ENCODE measurements at regions not wholly inside any gene's neighbourhood (a gene's known extent, or its start where the extent isn't known, plus 50 kb on each side); places are given as distances from the start of the nearest gene placed in this dataset.
"Not testable (repeated sequence)": the region's sequence is repeated elsewhere in the genome, so short reads cannot be mapped to it uniquely, and the experiment has no call there.

GRCh38 chr7:67338545-67338944 is 341.9 kb downstream of the TYW1 start:
- not testable (repeated sequence) for H3K9ac ChIP-seq (ENCODE audit: low read length)

GRCh38 chr7:67341153-67341768 is 344.6 kb downstream of the TYW1 start:
- Histone ChIP-seq H3K4me2 (ENCODE audit: low read length) (no peak overlapping the region), H3K4me1 (ENCODE audit: low read length) (no peaks in the 10 kb centered on the region), H3K9ac (ENCODE audit: low read length) (no peak overlapping the region), H3K9me3 (ENCODE audit: insufficient read depth, low read length) (no peaks in the 10 kb centered on the region), H3K79me2 (ENCODE audit: low read length) (no peaks in the 10 kb centered on the region), H3K27ac (ENCODE audit: low read length) (no peak overlapping the region), H2AFZ (ENCODE audit: low read depth, low read length) (no peak overlapping the region), H3K4me3 (ENCODE audit: low read length) (no peak overlapping the region), H3K36me3 (replicated peaks; ENCODE audit: low read depth, low read length) (no peaks in the 10 kb centered on the region), H3K27me3 (ENCODE audit: low read depth, low read length) (no peaks in the 10 kb centered on the region), H4K20me1 (ENCODE audit: insufficient read depth, low read length) (no peaks in the 10 kb centered on the region)
- TF ChIP-seq EZH2phosphoT487 (IDR thresholded peaks at IDR 0.05; ENCODE audit: low read depth) (no peak), CTCF (IDR thresholded peaks at IDR 0.05; ENCODE audit: low read depth, low read length) (no peak)

More at GRCh38 chr7:67338545-67338944, 341.9 kb downstream of the TYW1 start:
- not testable (repeated sequence) for H4K20me1 ChIP-seq (ENCODE audit: insufficient read depth, low read length); H3K4me1 ChIP-seq (ENCODE audit: low read length); H3K9me3 ChIP-seq (ENCODE audit: insufficient read depth, low read length); H3K4me2 ChIP-seq (ENCODE audit: low read length); H3K4me3 ChIP-seq (ENCODE audit: low read length); H3K36me3 ChIP-seq (replicated peaks; ENCODE audit: low read depth, low read length); H2AFZ ChIP-seq (ENCODE audit: low read depth, low read length); H3K27ac ChIP-seq (ENCODE audit: low read length); H3K79me2 ChIP-seq (ENCODE audit: low read length); H3K27me3 ChIP-seq (ENCODE audit: low read depth, low read length)

- Histone ChIP-seq H3K27me3 (ENCODE audit: low read depth, low read length) (no peaks in the 10 kb centered on the region), H2AFZ (ENCODE audit: low read depth, low read length) (no peak overlapping the region), H3K27ac (ENCODE audit: low read length) (no peak overlapping the region), H3K9me3 (ENCODE audit: insufficient read depth, low read length) (no peaks in the 10 kb centered on the region), H4K20me1 (ENCODE audit: insufficient read depth, low read length) (no peaks in the 10 kb centered on the region), H3K4me2 (ENCODE audit: low read length) (no peak overlapping the region), H3K36me3 (replicated peaks; ENCODE audit: low read depth, low read length) (no peaks in the 10 kb centered on the region), H3K79me2 (ENCODE audit: low read length) (no peaks in the 10 kb centered on the region), H3K4me3 (ENCODE audit: low read length) (no peak overlapping the region), H3K9ac (ENCODE audit: low read length) (no peak overlapping the region), H3K4me1 (ENCODE audit: low read length) (no peaks in the 10 kb centered on the region)
- TF ChIP-seq EZH2phosphoT487 (IDR thresholded peaks at IDR 0.05; ENCODE audit: low read depth) (no peak), CTCF (IDR thresholded peaks at IDR 0.05; ENCODE audit: low read depth, low read length) (no peak)
Measured at GRCh38 chr7:67343114-67343513, 346.5 kb downstream of the TYW1 start.

- Histone ChIP-seq H3K4me2 (ENCODE audit: low read length) (no peak overlapping the region), H3K4me3 (ENCODE audit: low read length) (no peak overlapping the region), H2AFZ (ENCODE audit: low read depth, low read length) (no peak overlapping the region), H3K9ac (ENCODE audit: low read length) (no peak overlapping the region), H3K27ac (ENCODE audit: low read length) (no peak overlapping the region), H4K20me1 (ENCODE audit: insufficient read depth, low read length) (no peaks in the 10 kb centered on the region), H3K79me2 (ENCODE audit: low read length) (no peaks in the 10 kb centered on the region), H3K36me3 (replicated peaks; ENCODE audit: low read depth, low read length) (no peaks in the 10 kb centered on the region), H3K9me3 (ENCODE audit: insufficient read depth, low read length) (no peaks in the 10 kb centered on the region), H3K27me3 (ENCODE audit: low read depth, low read length) (no peaks in the 10 kb centered on the region), H3K4me1 (ENCODE audit: low read length) (no peaks in the 10 kb centered on the region)
- TF ChIP-seq EZH2phosphoT487 (IDR thresholded peaks at IDR 0.05; ENCODE audit: low read depth) (no peak), CTCF (IDR thresholded peaks at IDR 0.05; ENCODE audit: low read depth, low read length) (no peak)
Measured at GRCh38 chr7:67343572-67343971, 346.9 kb downstream of the TYW1 start.

Data from OCI-LY3 (cell line).